Neural progenitor cell (in vitro differentiated cells): ENCODE measurements at regions not wholly inside any gene's neighbourhood (a gene's known extent, or its start where the extent isn't known, plus 50 kb on each side); places are given as distances from the start of the nearest gene placed in this dataset.

Experiments
- EZH2 ChIP-seq: fragments of 200-600 bp; sonication (generic); IDR thresholded peaks from 2 replicates; pipeline ENCODE4 v1.6.1; 2017; ENCODE audit warnings: antibody characterized with exemption, mild to moderate bottlenecking, moderate library complexity
- TF ChIP-seq, protein P1 (sequence below): fragments of 200-600 bp; sonication (generic); IDR thresholded peaks from 2 replicates; pipeline ENCODE4 v1.5.1; 2017; ENCODE audit warnings: antibody characterized with exemption, mild to moderate bottlenecking

DNA sequence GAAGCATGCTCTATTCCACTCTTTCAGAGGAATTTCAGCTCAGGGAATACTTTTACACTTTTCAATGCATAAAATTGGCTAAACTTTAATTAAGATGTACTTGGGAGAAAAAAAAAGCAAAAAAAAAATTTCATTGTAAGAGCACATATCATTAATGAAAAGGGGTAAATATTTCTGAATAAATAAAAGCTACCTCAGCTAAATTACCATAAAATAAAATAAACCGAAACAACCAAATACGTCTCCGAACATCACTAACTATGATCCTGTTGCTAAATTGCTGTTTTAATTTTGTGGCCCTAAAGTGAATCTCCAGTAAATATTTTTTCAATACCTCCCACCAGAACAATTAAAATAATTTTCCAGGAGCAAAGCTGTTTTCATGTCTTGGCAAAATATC lies 203.7 kb upstream of the KCNJ16 start:
- TF ChIP-seq, protein P1, sequence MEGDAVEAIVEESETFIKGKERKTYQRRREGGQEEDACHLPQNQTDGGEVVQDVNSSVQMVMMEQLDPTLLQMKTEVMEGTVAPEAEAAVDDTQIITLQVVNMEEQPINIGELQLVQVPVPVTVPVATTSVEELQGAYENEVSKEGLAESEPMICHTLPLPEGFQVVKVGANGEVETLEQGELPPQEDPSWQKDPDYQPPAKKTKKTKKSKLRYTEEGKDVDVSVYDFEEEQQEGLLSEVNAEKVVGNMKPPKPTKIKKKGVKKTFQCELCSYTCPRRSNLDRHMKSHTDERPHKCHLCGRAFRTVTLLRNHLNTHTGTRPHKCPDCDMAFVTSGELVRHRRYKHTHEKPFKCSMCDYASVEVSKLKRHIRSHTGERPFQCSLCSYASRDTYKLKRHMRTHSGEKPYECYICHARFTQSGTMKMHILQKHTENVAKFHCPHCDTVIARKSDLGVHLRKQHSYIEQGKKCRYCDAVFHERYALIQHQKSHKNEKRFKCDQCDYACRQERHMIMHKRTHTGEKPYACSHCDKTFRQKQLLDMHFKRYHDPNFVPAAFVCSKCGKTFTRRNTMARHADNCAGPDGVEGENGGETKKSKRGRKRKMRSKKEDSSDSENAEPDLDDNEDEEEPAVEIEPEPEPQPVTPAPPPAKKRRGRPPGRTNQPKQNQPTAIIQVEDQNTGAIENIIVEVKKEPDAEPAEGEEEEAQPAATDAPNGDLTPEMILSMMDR, result no peak
- no peak for TF ChIP-seq EZH2
